Esophagus muscularis mucosa (tissue), 4 donors: ENCODE measurements at regions not wholly inside any gene's neighbourhood (a gene's known extent, or its start where the extent isn't known, plus 50 kb on each side); places are given as distances from the start of the nearest gene placed in this dataset.

Experiments used
- CTCF ChIP-seq, 3 experiments: fragments of 200-600 bp in 2 of 3; fragments of 450-650 bp in 1 of 3; sonication (generic) in 2 of 3; IDR thresholded peaks; one replicate each; pipeline ENCODE4 v1.5.1; 2017 to 2019; ENCODE audit warnings: antibody characterized with exemption in 3 of 3, mild to moderate bottlenecking in 2 of 3, moderate library complexity in 1 of 3
- EP300 ChIP-seq: sonication (generic); formaldehyde crosslinking; IDR thresholded peaks from one replicate; pipeline ENCODE4 v1.6.1; 2017; ENCODE audit warnings: antibody characterized with exemption
- POLR2A ChIP-seq: fragments of 450-650 bp; IDR thresholded peaks from one replicate; pipeline ENCODE4 v1.6.1; 2017; ENCODE audit warnings: antibody characterized with exemption, moderate library complexity, mild to moderate bottlenecking, low read depth
- POLR2AphosphoS5 ChIP-seq, 2 donors: sonication (generic); formaldehyde crosslinking; IDR thresholded peaks; one replicate each; pipeline ENCODE4 v1.6.1; 2017; ENCODE audit warnings: antibody characterized with exemption in 2 of 2

GRCh38 chr6:74879976-74880375 is 325.9 kb downstream of the COL12A1 start:
- TF ChIP-seq CTCF (IDR thresholded peaks at IDR 0.05) = no peak
- no peak for TF ChIP-seq POLR2AphosphoS5 (IDR thresholded peaks at IDR 0.05)
- no peak for TF ChIP-seq POLR2A
- no peak for TF ChIP-seq EP300
